CD4-positive, alpha-beta T cell (primary cell): ENCODE measurements at regions not wholly inside any gene's neighbourhood (a gene's known extent, or its start where the extent isn't known, plus 50 kb on each side); places are given as distances from the start of the nearest gene placed in this dataset.

ENCODE experiments used
- ATAC-seq: fragments of 200-7000 bp; cut with Tn5 transposase; one replicate; pipeline ENCODE4 v1.10.0; 2022; ENCODE audit warnings: mild to moderate bottlenecking; ENCODE audit not compliant: poor library complexity
- CTCF ChIA-PET: fragments of 350-600 bp; sonication (Branson Sonifier 250); formaldehyde crosslinking; loops from one replicate; lab custom pipeline; 2021; ENCODE audit warnings: antibody characterized with exemption, inconsistent platforms; lab: Charles Lee
- POLR2A ChIA-PET: fragments of 350-600 bp; sonication (Branson Sonifier 250); formaldehyde crosslinking; loops from one replicate; lab custom pipeline; 2021; ENCODE audit warnings: antibody characterized with exemption, inconsistent platforms; lab: Charles Lee
- DNase-seq, 14 experiments: peaks; one replicate each; pipeline ENCODE4 v3.0.0-alpha.2; 2013 to 2020; ENCODE audit warnings: mixed read lengths in 2 of 14
- H3K27ac ChIP-seq, 2 donors: one replicate each; pipeline versions ENCODE4 v1.5.1 to v1.7.0; 2013; ENCODE audit warnings: low read length in 2 of 2, low read depth in 1 of 2, mild to moderate bottlenecking in 1 of 2
- H3K27me3 ChIP-seq, 2 experiments: 1 replicate in 1 of 2; 2 replicates in 1 of 2; pipeline versions ENCODE4 v1.6.1 to v1.7.0; 2013; ENCODE audit warnings: low read length in 2 of 2, control low read depth in 1 of 2, mild to moderate bottlenecking in 1 of 2, moderate library complexity in 1 of 2; ENCODE audit not compliant: insufficient read depth in 2 of 2, control insufficient read depth in 1 of 2
- H3K36me3 ChIP-seq: one replicate; pipeline ENCODE4 v1.6.1; 2013; ENCODE audit warnings: low read length, control low read depth; ENCODE audit not compliant: insufficient read depth
- H3K4me1 ChIP-seq: one replicate; pipeline ENCODE4 v1.6.1; 2013; ENCODE audit warnings: low read length, control low read depth; ENCODE audit not compliant: insufficient read depth
- H3K4me3 ChIP-seq: one replicate; pipeline ENCODE4 v1.5.1; 2013; ENCODE audit warnings: mild to moderate bottlenecking, low read length, moderate library complexity
- H3K9me3 ChIP-seq, 2 experiments: 1 replicate in 1 of 2; 2 replicates in 1 of 2; pipeline versions ENCODE4 v1.6.1 to v1.7.0; 2013; ENCODE audit warnings: low read length in 2 of 2, mild to moderate bottlenecking in 2 of 2, control low read depth in 1 of 2, moderate library complexity in 1 of 2; ENCODE audit not compliant: control insufficient read depth in 1 of 2, insufficient read depth in 1 of 2
- H3K27ac Mint-ChIP-seq: one replicate; pipeline ENCODE4 v1.8.0; 2020; ENCODE audit warnings: mixed read lengths
- H3K27me3 Mint-ChIP-seq: one replicate; pipeline ENCODE4 v1.8.0; 2021; ENCODE audit warnings: mixed read lengths
- H3K36me3 Mint-ChIP-seq: one replicate; pipeline ENCODE4 v1.8.0; 2021; ENCODE audit warnings: low read depth, mixed read lengths
- H3K4me1 Mint-ChIP-seq: one replicate; pipeline ENCODE4 v1.8.0; 2021; ENCODE audit warnings: low read depth, mixed read lengths
- H3K4me3 Mint-ChIP-seq: one replicate; pipeline ENCODE4 v1.8.0; 2020; ENCODE audit warnings: mild to moderate bottlenecking, mixed read lengths
- H3K9me3 Mint-ChIP-seq: one replicate; pipeline ENCODE4 v1.8.0; 2020; ENCODE audit warnings: mixed read lengths
- intact Hi-C, 2 experiments: fragments of 100-400 bp; cut with DNase I in 1 of 2; cut with micrococcal nuclease in 1 of 2; formaldehyde crosslinking; loops; one replicate each; pipeline versions ENCODE4 v1.15.1 to v1.9.0; 2023 to 2025; cut with DNase I, micrococcal nuclease
- TF ChIP-seq, protein P1 (sequence below): fragments of 200-600 bp; IDR thresholded peaks from one replicate; pipeline ENCODE4 v1.8.0; 2022; ENCODE audit warnings: antibody characterized with exemption, mild to moderate bottlenecking

DNA sequence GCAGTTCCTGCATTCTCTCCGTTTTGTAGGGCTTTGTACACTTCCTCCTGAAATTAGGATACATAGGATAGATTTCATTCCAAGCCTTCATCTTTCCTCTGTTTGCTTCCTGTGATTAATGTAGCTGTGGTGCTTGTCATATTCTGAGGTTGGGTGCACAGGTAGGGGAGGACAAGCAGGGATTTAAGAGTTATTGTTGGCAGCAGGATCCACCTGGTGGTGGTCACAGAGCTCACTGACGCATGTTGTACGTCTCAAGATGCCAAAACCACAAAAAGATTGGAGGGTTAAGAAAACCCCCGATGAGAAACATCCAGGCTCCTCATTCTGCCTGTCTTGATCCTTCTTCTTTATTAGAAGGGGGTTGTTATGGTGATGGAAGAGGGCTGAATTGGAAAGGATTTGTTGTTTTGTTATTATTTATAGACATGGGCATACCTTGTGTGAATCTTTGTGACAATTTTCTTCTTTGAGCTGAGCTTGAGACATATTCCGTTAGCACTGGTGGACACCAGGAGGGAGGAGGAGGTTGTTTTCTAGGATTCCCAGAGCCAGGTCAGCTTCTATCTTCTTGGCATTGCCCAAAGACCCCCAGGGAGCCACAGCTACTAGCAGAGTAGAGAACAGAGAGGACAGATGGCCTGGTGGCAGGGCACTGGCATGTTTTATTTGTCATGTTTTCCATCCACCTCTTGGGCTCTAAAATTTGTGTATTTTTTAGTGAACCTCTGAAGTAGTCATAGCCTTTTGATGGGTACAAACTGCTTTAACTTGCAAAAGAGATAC lies 57.7 kb upstream of the LARS2 start:
- CTCF ChIA-PET, result no interaction called here
- intact Hi-C loops, result loop anchor here in 1 of 2 experiments (5.0 kb wide), 1 partner anchor 293 kb away; no protein-coding TSS in a partner anchor

DNA sequence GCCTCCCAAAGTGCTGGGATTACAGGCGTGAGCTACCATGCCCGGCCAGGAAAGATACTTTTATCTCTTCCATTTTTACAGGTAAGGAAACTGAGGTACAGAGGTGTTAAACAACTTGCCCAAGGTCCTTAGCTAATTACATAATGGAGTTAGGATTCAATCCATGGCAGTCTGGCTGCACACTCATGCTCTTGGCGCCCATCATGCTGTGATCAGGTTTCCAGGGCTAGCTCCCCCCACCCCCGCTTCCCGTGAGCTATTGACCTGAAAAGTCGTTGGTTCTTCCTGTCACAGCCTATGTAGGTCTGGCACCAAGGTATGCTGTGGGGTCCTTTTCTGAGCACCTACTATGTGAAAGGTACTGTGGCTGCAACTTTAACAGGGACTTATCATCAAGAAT lies 55.9 kb upstream of the LARS2 start:
- DNase-seq (no peak), ATAC-seq (no peak)
- Mint-ChIP-seq H3K36me3 (no peaks in the 10 kb centered on the region), H3K27ac (no peak overlapping the region), H3K4me1 (no peaks in the 10 kb centered on the region), H3K27me3 (peaks cover 31% of the 10 kb centered on the region), H3K9me3 (no peaks in the 10 kb centered on the region), H3K4me3 (no peak overlapping the region)
- TF ChIP-seq, protein P1, sequence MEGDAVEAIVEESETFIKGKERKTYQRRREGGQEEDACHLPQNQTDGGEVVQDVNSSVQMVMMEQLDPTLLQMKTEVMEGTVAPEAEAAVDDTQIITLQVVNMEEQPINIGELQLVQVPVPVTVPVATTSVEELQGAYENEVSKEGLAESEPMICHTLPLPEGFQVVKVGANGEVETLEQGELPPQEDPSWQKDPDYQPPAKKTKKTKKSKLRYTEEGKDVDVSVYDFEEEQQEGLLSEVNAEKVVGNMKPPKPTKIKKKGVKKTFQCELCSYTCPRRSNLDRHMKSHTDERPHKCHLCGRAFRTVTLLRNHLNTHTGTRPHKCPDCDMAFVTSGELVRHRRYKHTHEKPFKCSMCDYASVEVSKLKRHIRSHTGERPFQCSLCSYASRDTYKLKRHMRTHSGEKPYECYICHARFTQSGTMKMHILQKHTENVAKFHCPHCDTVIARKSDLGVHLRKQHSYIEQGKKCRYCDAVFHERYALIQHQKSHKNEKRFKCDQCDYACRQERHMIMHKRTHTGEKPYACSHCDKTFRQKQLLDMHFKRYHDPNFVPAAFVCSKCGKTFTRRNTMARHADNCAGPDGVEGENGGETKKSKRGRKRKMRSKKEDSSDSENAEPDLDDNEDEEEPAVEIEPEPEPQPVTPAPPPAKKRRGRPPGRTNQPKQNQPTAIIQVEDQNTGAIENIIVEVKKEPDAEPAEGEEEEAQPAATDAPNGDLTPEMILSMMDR, result no peak
- Histone ChIP-seq H3K4me1 (peaks cover 4% of the 10 kb centered on the region), H3K27ac (no peak overlapping the region), H3K36me3 (no peaks in the 10 kb centered on the region), H3K27me3 (peaks cover 0 to 23% of the 10 kb centered on the region in 2 experiments), H3K4me3 (no peak overlapping the region), H3K9me3 (no peaks in the 10 kb centered on the region)
- CTCF ChIA-PET, result interaction anchor here (0.6 kb wide), 1 partner anchor 282 kb away, joined by 3 read pairs; no protein-coding TSS in a partner anchor
- intact Hi-C loops, result loop anchor here in 1 of 2 experiments (5.0 kb wide), 1 partner anchor 295 kb away; no protein-coding TSS in a partner anchor
- POLR2A ChIA-PET, result no interaction called here

More for the DNA sequence above, 57.7 kb upstream of the LARS2 start:
- Histone ChIP-seq H3K36me3 (no peaks in the 10 kb centered on the region), H3K4me3 (no peak overlapping the region), H3K27me3 (peaks cover 0 to 20% of the 10 kb centered on the region in 2 experiments), H3K4me1 (peaks cover 4% of the 10 kb centered on the region), H3K9me3 (no peaks in the 10 kb centered on the region), H3K27ac (no peak overlapping the region)
- H3K36me3 Mint-ChIP-seq, result no peaks in the 10 kb centered on the region
- H3K9me3 Mint-ChIP-seq, result no peaks in the 10 kb centered on the region
- DNase-seq (no peak), ATAC-seq (no peak)
- TF ChIP-seq, protein P1, result no peak
- no peak overlapping the region for H3K4me3 Mint-ChIP-seq
- H3K27ac Mint-ChIP-seq, result no peak overlapping the region
- H3K4me1 Mint-ChIP-seq, result no peaks in the 10 kb centered on the region
- H3K27me3 Mint-ChIP-seq, result peaks cover 45% of the 10 kb centered on the region
- POLR2A ChIA-PET, result interaction anchor here (0.6 kb wide), 1 partner anchor 315 kb away, joined by 3 read pairs; no protein-coding TSS in a partner anchor

DNA sequence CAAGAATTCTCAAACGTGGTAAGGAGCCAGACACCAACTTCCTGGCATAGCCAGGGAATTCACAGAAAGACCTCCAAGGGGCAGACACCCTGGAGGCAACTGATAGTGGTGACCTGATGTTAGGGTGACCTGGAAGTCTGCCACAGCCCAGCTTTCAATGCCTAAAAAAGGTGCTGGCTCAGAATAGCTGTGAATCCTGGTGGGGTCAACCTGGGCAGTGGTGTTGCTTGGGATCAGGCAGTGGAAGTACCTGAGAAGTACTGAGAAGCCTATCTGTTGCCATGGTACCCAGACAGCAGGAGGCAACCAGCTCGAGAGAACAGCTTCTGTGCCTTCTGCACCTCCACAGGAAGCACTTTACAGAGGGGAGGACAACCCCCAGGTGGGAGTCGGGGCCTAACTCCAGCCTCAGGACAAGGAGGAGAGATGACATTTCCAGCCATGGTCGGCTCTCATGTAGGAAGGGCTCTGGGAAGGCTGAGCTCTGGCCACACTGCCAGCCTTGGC lies 55.4 kb upstream of the LARS2 start:
- H3K36me3 Mint-ChIP-seq, result no peaks in the 10 kb centered on the region
- no peaks in the 10 kb centered on the region for H3K9me3 Mint-ChIP-seq
- peaks cover 28% of the 10 kb centered on the region for H3K27me3 Mint-ChIP-seq
- ChIA-PET POLR2A (no interaction called here), CTCF (no interaction called here)
- peaks cover 4% of the 10 kb centered on the region for H3K4me1 ChIP-seq
- ATAC-seq, result no peak
- no peaks in the 10 kb centered on the region for H3K4me1 Mint-ChIP-seq
- no peak for DNase-seq
- H3K27ac Mint-ChIP-seq, result no peak overlapping the region
- TF ChIP-seq, protein P1, result no peak
- H3K4me3 ChIP-seq, result no peak overlapping the region
- H3K27me3 ChIP-seq, result peaks cover 0 to 23% of the 10 kb centered on the region in 2 experiments
- H3K4me3 Mint-ChIP-seq, result no peak overlapping the region
- H3K36me3 ChIP-seq, result no peaks in the 10 kb centered on the region
- H3K27ac ChIP-seq, result no peak overlapping the region
- intact Hi-C loops, result loop anchor here in 1 of 2 experiments (5.0 kb wide), 1 partner anchor 296 kb away; no protein-coding TSS in a partner anchor
- H3K9me3 ChIP-seq, result no peaks in the 10 kb centered on the region
